DND-41 (cell line): ENCODE measurements at regions not wholly inside any gene's neighbourhood (a gene's known extent, or its start where the extent isn't known, plus 50 kb on each side); places are given as distances from the start of the nearest gene placed in this dataset.

Experiments
- ATAC-seq: fragments of 200-7000 bp; cut with Tn5 transposase; 3 replicates; pipeline ENCODE4 v1.9.1; 2021; ENCODE audit warnings: low read depth; ENCODE audit not compliant: insufficient read depth
- DNase-seq: peaks from one replicate; pipeline ENCODE4 v3.0.0-alpha.2; 2020
- H2AFZ ChIP-seq: 2 replicates; pipeline ENCODE4 v1.6.0; 2012; ENCODE audit warnings: low read depth, low read length
- H3K27ac ChIP-seq: 2 replicates; pipeline ENCODE4 v1.5.1; 2012; ENCODE audit warnings: low read length, inconsistent platforms
- H3K27me3 ChIP-seq: fragments of 200-600 bp; sonication (generic); 2 replicates; pipeline ENCODE4 v1.6.0; 2012; ENCODE audit warnings: low read length, mild to moderate bottlenecking, inconsistent platforms; ENCODE audit not compliant: insufficient read depth, poor library complexity
- H3K36me3 ChIP-seq: 2 replicates; pipeline ENCODE4 v1.5.1; 2012; ENCODE audit warnings: low read length, inconsistent platforms; ENCODE audit not compliant: insufficient read depth
- H3K4me1 ChIP-seq: 2 replicates; pipeline ENCODE4 v1.5.1; 2012; ENCODE audit warnings: mild to moderate bottlenecking, low read length; ENCODE audit not compliant: insufficient read depth
- H3K4me2 ChIP-seq: 2 replicates; pipeline ENCODE4 v1.6.0; 2012; ENCODE audit warnings: mild to moderate bottlenecking, moderate library complexity, low read length, inconsistent platforms; ENCODE audit not compliant: insufficient read depth
- H3K4me3 ChIP-seq, 2 experiments: fragments of 200-600 bp in 1 of 2; shearing (Covaris generic) in 1 of 2; 2 replicates each; pipeline ENCODE4 v1.5.1; 2012 to 2016; ENCODE audit warnings: inconsistent platforms in 2 of 2, low read length in 2 of 2, mild to moderate bottlenecking in 2 of 2, low read depth in 1 of 2, moderate library complexity in 1 of 2
- H3K79me2 ChIP-seq: 2 replicates; pipeline ENCODE4 v1.6.0; 2012; ENCODE audit warnings: low read length, inconsistent platforms; ENCODE audit not compliant: insufficient read depth
- H3K9ac ChIP-seq: 2 replicates; pipeline ENCODE4 v1.6.0; 2012; ENCODE audit warnings: low read depth, mild to moderate bottlenecking, inconsistent platforms, low read length, moderate library complexity
- H3K9me3 ChIP-seq: 2 replicates; pipeline ENCODE4 v1.5.1; 2012; ENCODE audit warnings: low read length, moderate library complexity, mild to moderate bottlenecking, inconsistent platforms; ENCODE audit not compliant: insufficient read depth, severe bottlenecking
- H4K20me1 ChIP-seq: 2 replicates; pipeline ENCODE4 v1.6.0; 2012; ENCODE audit warnings: low read length; ENCODE audit not compliant: insufficient read depth
- CTCF ChIP-seq: IDR thresholded peaks from 2 replicates; pipeline ENCODE4 v1.5.1; 2012; ENCODE audit warnings: borderline replicate concordance, low read length, moderate library complexity, mild to moderate bottlenecking; ENCODE audit not compliant: poor library complexity, severe bottlenecking; ENCODE audit errors: extremely low read depth
- EZH2 ChIP-seq: IDR thresholded peaks from 3 replicates; pipeline ENCODE4 v1.6.1; 2012; ENCODE audit warnings: borderline replicate concordance, low read depth, mild to moderate bottlenecking, moderate library complexity, low read length, inconsistent platforms; ENCODE audit not compliant: severe bottlenecking

- H3K27ac ChIP-seq = no peak overlapping the region
- no peaks in the 10 kb centered on the region for H4K20me1 ChIP-seq
- no peaks in the 10 kb centered on the region for H3K27me3 ChIP-seq
- no peak overlapping the region for H2AFZ ChIP-seq
- no peaks in the 10 kb centered on the region for H3K9me3 ChIP-seq
- no peak for DNase-seq
- no peak overlapping the region for H3K9ac ChIP-seq
- no peaks in the 10 kb centered on the region for H3K4me1 ChIP-seq
- no peak overlapping the region for H3K4me2 ChIP-seq
- H3K4me3 ChIP-seq = no peak overlapping the region
- no peak for ATAC-seq
- no peaks in the 10 kb centered on the region for H3K79me2 ChIP-seq
- H3K36me3 ChIP-seq = no peaks in the 10 kb centered on the region
- no peak for TF ChIP-seq CTCF
- no peak for TF ChIP-seq EZH2
Measured at GRCh38 chr4:12178614-12179610, 750.2 kb upstream of the HS3ST1 start.

GRCh38 chr4:12177416-12177815 is 748.7 kb upstream of the HS3ST1 start:
- no peaks in the 10 kb centered on the region for H3K36me3 ChIP-seq
- ATAC-seq (no peak), DNase-seq (no peak)
- H4K20me1 ChIP-seq = no peaks in the 10 kb centered on the region
- no peak overlapping the region for H3K4me3 ChIP-seq
- H3K4me1 ChIP-seq = no peaks in the 10 kb centered on the region
- H3K79me2 ChIP-seq = no peaks in the 10 kb centered on the region
- H3K27ac ChIP-seq = no peak overlapping the region
- no peaks in the 10 kb centered on the region for H3K9me3 ChIP-seq
- TF ChIP-seq CTCF = no peak
- TF ChIP-seq EZH2 = no peak
- no peak overlapping the region for H3K4me2 ChIP-seq
- no peak overlapping the region for H3K9ac ChIP-seq
- H2AFZ ChIP-seq = no peak overlapping the region
- no peaks in the 10 kb centered on the region for H3K27me3 ChIP-seq

- Histone ChIP-seq H3K79me2 (no peaks in the 10 kb centered on the region), H4K20me1 (no peaks in the 10 kb centered on the region), H3K4me3 (no peak overlapping the region), H3K4me2 (no peak overlapping the region), H3K27ac (no peak overlapping the region), H3K9me3 (no peaks in the 10 kb centered on the region), H3K9ac (no peak overlapping the region), H3K36me3 (no peaks in the 10 kb centered on the region), H2AFZ (no peak overlapping the region), H3K27me3 (no peaks in the 10 kb centered on the region), H3K4me1 (no peaks in the 10 kb centered on the region)
- no peak for ATAC-seq
- no peak for TF ChIP-seq CTCF
- no peak for TF ChIP-seq EZH2
- no peak for DNase-seq
Measured at GRCh38 chr4:12173496-12173895, 744.8 kb upstream of the HS3ST1 start.
